ENCODE measurements at regions not wholly inside any gene's neighbourhood (a gene's known extent, or its start where the extent isn't known, plus 50 kb on each side); places are given as distances from the start of the nearest gene placed in this dataset.

- Histone ChIP-seq H3K27me3 (no peaks in the 10 kb centered on the region), H3K27ac (no peak overlapping the region), H3K9me3 (no peaks in the 10 kb centered on the region), H3K4me1 (no peaks in the 10 kb centered on the region), H3K4me3 (no peak overlapping the region), H3K36me3 (no peaks in the 10 kb centered on the region)
- no peak for DNase-seq
- 75 to 87% (median 81%) methylated on average over 3 of the region's 3 CpGs for WGBS, 5 donors
- intact Hi-C loops (cut with DNase I; ENCODE audit: low total_unique reads), result no loop called here
- TF ChIP-seq EP300 (IDR thresholded peaks at IDR 0.05), result no peak
- no peak for TF ChIP-seq POLR2AphosphoS5 (IDR thresholded peaks at IDR 0.05)
- no peak for TF ChIP-seq CTCF (IDR thresholded peaks at IDR 0.05)
- TF ChIP-seq POLR2A (IDR thresholded peaks at IDR 0.05), result no peak
These were observed 588.9 kb upstream of the TMEFF2 start for GRCh38 chr2:192783643-192784042.

GRCh38 chr2:192775459-192776262 lies 580.9 kb upstream of the TMEFF2 start:
- Histone ChIP-seq H3K4me3 (no peak overlapping the region), H3K36me3 (no peaks in the 10 kb centered on the region), H3K9me3 (no peaks in the 10 kb centered on the region), H3K4me1 (no peaks in the 10 kb centered on the region), H3K27me3 (no peaks in the 10 kb centered on the region), H3K27ac (no peak overlapping the region)
- DNase-seq, result no peak
- WGBS, 5 donors, result 65 to 76% (median 68%) methylated on average over 6 of the region's 6 CpGs
- intact Hi-C loops (cut with DNase I; ENCODE audit: low total_unique reads), result no loop called here
- no peak for TF ChIP-seq EP300 (IDR thresholded peaks at IDR 0.05)
- no peak for TF ChIP-seq CTCF (IDR thresholded peaks at IDR 0.05)
- TF ChIP-seq POLR2A (IDR thresholded peaks at IDR 0.05), result no peak
- TF ChIP-seq POLR2AphosphoS5 (IDR thresholded peaks at IDR 0.05), result no peak

GRCh38 chr2:192775011-192775410 lies 580.3 kb upstream of the TMEFF2 start:
- H3K9me3 ChIP-seq, result no peaks in the 10 kb centered on the region
- no peak overlapping the region for H3K27ac ChIP-seq
- no peak for TF ChIP-seq EP300 (IDR thresholded peaks at IDR 0.05)
- TF ChIP-seq POLR2A (IDR thresholded peaks at IDR 0.05), result no peak
- TF ChIP-seq CTCF (IDR thresholded peaks at IDR 0.05), result no peak
- no peak for DNase-seq
- WGBS, 5 donors, result 84 to 93% (median 91%) methylated on average over 4 of the region's 4 CpGs
- intact Hi-C loops (cut with DNase I; ENCODE audit: low total_unique reads), result no loop called here
- no peaks in the 10 kb centered on the region for H3K4me1 ChIP-seq
- no peaks in the 10 kb centered on the region for H3K27me3 ChIP-seq
- no peaks in the 10 kb centered on the region for H3K36me3 ChIP-seq
- no peak overlapping the region for H3K4me3 ChIP-seq

DNA sequence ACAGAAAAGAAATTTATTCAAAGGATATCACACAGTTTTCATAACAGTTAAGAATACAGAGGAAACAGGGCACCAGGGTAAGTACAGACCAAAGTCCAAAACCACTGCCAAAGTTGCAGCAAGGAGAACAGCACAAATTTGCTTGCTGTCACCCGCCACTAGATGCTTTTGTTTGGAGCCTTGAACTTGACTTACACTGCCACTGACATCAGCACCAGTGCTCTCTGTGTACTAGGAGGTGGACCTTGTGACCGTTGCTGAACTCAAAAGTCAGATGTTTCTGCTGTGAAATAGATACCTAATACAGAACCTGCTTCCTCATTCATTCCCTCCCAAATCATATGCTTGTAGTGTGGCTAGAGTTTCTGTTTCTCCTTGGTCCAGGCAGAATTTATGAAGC lies 578.3 kb upstream of the TMEFF2 start:
- peak in 1 of 2 donors; percentile 21 for DNase-seq
- WGBS, 5 donors, result 21 to 56% (median 44%) methylated on average over 2 of the region's 2 CpGs
- Histone ChIP-seq H3K27me3 (no peaks in the 10 kb centered on the region), H3K27ac (no peak overlapping the region), H3K9me3 (no peaks in the 10 kb centered on the region), H3K4me3 (no peak overlapping the region), H3K4me1 (no peaks in the 10 kb centered on the region), H3K36me3 (no peaks in the 10 kb centered on the region)
- intact Hi-C loops (cut with DNase I; ENCODE audit: low total_unique reads), result no loop called here
- no peak for TF ChIP-seq CTCF (IDR thresholded peaks at IDR 0.05)
- TF ChIP-seq POLR2A (IDR thresholded peaks at IDR 0.05), result no peak
- TF ChIP-seq EP300 (IDR thresholded peaks at IDR 0.05), result no peak
- TF ChIP-seq POLR2AphosphoS5 (IDR thresholded peaks at IDR 0.05), result no peak

Measured in stomach (tissue), 8 donors.